GM18519 (cell line): ENCODE measurements at regions not wholly inside any gene's neighbourhood (a gene's known extent, or its start where the extent isn't known, plus 50 kb on each side); places are given as distances from the start of the nearest gene placed in this dataset.
"Not testable (repeated sequence)": the region's sequence is repeated elsewhere in the genome, so short reads cannot be mapped to it uniquely, and the experiment has no call there.

ENCODE experiments used
- ATAC-seq: cut with Tn5 transposase; IDR thresholded peaks from one replicate; pipeline ENCODE4 v1.9.1; 2021; ENCODE audit warnings: mild to moderate bottlenecking, moderate library complexity; ENCODE audit not compliant: unreplicated experiment, low FRiP score

- ATAC-seq, result no peak
These were observed 177.3 kb downstream of the KLF13 start for GRCh38 chr15:31503758-31504461.

GRCh38 chr15:31504462-31504839, 177.8 kb downstream of the KLF13 start:
- ATAC-seq, result no peak

DNA sequence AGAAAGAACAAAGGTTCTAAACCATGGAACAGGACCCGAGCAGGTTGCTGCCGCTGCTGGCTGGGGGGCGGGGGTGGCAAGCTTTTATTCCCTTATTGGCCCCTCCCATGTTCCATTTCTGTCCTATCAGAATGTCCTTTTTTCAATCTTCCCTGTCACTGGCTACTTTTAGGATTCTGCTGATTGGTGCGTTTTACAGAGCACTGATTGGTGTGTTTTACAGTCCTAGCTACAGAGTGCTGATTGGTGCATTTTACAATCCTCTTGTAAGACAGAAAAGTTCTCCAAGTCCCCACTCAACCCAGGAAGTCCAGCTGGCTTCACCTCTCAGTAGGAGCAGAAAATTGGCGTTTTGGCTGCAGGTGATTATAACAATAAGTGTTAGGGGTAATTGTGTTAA, 180.9 kb downstream of the KLF13 start:
- not testable (repeated sequence) for ATAC-seq

GRCh38 chr15:31508656-31509055, 182.0 kb downstream of the KLF13 start:
- ATAC-seq, result no peak

DNA sequence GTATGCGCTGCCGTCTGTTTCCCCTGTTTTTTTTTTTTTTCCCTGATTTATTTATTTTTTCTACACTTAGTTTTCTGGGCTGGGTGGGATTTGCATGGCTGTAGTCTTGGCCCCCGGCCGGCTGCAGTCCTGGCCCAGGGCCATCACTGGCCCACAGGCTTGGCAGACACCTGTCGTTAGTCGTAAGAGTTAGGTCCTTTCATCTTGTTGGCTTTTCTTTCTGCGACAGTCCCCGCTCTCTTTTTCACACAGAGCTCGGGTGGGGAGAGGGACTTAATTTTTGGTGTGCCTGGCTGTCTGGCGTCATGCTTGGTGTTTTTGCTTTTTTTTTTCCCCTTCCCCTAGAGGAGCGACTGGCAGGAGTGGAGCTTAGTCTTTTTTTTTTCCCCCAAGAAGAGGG, 183.4 kb downstream of the KLF13 start:
- no peak for ATAC-seq

DNA sequence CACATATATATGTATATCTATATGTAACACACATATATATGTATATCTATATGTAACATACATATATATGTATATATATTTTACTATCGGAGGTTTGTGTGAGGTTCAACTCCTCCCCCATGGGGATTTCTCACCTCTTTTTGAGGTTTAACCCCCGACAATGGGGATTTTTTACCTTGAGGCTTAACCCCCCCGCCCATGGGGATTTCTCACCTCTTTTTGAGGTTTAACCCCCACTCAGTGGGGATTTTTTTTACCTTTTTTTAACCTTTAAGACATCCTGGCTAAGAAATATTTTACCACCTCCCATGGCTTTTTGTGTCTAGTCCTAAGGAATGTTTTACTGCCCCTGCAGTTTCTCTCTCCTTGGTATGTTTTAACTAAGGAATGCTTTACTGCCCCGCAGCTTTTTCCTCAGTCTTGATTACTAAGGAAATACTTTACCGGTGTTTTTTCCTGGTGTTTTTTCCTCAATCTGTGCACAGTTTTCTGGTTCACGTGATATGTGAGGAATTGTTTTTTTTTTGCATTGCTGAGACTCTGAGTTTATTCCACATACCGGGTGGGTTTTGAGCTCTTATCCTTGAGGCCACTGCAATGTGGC, 185.2 kb downstream of the KLF13 start:
- ATAC-seq, result no peak

DNA sequence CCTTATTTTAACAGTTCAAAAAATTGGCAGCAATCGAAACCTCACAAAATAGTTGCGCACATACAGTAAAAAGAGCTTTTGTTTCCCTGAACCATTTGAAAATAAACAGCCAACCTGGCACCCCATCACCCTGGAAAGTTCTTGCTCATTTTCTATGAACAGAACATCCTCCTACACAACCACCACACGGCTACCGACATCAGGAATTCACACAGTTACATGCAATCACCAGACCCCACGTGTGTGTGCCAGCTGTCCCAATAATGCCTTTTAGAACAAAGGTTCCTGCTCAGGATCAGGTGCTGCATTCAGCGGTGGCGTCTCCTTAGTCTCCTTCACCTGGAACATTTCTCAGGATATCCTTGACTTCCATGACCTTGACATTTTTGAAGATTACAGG, 186.5 kb downstream of the KLF13 start:
- ATAC-seq, result no peak

DNA sequence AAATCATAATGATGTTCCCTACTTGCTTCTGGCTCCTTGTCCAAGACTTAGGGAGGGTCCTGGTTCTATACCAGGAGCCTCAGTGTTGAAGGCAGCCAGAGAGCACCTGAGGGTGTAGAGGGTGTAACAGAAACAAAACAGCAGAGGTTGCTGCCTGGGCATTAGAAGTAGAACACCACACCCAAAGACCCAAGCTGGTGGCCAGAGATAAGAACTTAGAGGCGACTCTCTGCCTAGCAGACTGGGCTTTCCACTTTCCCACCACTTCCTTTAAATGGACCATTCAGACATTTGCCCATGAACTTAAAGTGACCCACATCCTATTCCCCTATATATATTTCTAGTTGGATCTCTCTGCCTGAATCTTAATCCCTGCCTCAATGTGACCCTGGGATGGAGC, 189.8 kb downstream of the KLF13 start:
- no peak for ATAC-seq

GRCh38 chr15:31516874-31517273, 190.2 kb downstream of the KLF13 start:
- no peak for ATAC-seq

DNA sequence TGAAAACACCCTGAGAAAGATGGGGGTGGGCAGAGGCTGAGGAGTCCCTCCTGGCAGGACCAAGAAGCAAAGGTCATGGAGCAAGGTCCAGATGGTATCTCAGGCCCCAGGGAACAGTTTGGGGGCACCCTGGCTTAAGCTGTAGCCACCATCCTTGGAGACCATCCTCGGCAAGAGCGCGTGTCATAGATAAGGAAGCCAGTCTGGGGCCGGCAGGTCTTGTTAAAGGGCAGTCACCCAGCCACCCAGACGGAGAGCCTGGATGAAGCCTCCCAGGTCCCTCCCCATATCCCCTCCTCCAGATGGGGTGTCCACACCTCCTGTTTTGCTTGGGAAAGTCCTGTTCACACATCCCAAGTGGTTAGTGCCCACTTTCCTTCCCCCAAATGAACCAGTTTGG, 191.1 kb downstream of the KLF13 start:
- ATAC-seq, result no peak

GRCh38 chr15:31522028-31522427, 195.4 kb downstream of the KLF13 start:
- no peak for ATAC-seq

DNA sequence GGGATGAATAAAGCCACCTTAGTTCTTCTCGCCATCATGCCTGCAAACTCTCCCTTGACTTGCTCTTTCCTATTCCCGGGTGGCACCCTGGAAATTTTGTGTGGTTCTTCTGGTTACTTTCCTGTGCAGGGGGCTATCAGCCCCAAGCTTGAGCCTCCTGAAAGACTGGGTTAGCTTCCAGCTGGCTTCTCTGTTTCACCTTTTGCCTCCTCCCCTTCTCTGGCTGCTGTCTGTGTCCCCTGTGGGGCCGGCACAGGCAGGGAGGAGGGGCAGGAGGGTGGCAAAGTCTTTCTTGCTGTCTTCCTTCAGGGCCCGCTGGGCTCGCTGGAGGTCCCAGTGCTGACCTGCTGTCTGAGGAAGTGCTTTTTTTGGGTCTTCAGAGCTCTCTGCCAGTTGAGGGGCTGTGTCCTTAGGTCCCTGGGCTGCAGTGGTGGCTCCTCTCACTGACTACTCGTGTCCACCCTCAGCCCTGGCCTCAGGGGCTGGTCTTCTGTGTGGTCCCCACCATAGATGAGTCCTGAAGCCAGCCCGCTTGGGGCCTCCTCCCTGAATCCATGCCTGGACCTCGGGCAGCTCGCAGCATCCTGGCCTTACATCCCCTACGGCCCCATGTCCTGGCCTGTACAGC, 196.5 kb downstream of the KLF13 start:
- ATAC-seq, result no peak

DNA sequence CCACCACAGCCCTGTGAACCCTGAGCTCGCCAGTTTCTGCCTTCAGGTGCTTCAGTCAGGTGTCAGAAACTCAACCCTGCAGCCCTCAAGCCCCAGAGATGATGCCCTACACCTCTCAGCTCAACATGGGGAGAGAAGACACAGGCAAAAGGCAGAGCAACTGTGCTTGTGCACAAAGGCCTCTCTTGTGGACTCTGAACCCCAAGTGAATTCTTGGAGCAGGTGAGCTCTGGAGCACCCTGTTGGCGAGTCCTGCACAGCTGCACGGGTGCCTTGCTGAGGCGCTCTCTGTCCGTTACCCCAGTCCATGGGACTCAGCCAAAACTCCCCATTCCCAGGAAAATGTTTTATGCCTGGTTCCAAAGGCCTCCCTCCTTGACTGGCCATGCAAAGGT, 197.0 kb downstream of the KLF13 start:
- ATAC-seq, result no peak

- ATAC-seq, result no peak
These were observed 198.6 kb downstream of the KLF13 start for GRCh38 chr15:31525185-31525695.

DNA sequence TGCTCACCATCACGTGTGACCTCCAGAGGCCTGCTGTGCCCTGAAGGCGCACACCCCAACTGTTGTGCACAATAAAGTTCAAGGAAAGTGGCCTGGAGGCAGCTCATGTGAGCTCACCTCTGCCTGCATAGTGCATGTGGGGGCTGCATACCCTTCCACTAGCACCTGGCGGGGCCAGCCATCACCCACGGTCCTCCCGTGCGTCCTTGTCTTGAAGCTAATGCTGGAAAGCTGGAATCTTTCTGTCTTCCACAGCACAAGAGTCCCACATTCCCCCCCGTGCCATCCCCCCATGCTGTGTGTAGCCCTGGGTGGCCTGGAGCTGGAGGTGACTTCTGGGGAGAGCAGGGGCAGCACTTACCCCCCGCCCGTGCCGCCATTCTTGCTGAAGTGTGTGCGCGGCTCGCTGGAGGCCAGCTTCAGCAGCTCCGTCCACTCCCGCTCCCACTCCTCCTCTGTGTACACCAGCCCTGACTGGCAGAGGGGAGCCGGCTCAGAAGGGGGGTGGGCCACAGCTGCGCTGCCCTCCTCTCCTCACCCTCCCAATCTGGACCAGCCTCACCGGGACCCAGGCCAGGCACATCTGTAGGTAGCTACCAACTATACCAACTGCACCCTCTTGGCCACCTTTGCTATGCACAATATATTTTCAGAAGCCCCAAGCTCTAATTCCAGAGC, 199.5 kb downstream of the KLF13 start:
- ATAC-seq, result no peak

DNA sequence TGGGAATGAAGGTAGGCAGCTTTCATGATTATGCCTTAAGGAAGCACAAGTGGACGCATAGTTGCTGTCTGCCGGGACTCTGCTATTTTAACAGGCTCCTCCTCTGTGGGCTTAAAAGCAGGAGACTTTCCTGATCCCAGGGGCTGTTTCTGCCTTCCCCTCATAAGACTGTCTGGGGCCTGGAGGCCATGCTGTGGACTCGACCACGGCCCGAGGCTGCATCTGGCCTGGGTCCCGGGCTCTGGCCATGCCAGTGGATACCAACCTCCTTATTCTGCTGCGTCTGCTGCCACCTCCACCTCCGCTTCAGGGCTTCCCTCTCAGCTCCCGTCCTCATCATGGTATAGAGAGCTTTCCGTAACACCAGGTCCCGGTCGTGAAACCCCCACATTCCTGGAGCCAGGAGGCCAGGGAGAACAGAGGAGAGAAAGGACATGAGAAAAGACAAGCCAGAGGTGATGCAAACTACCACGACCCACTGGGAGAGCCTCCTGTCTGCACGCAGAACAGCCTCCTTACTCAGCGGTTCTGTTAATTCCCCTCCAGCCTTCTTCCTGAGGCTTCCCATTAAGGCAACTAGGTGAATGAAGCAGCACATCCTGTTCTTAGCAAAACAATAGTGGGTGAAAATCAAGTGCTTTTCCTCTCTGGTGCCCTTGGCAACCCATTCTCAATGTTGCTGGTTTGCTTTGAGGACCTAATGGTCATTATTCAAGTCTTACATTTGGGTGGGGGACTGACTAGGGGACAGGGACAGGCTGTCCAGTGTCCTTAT, 200.5 kb downstream of the KLF13 start:
- no peak for ATAC-seq

GRCh38 chr15:31528846-31529245, 202.2 kb downstream of the KLF13 start:
- no peak for ATAC-seq

DNA sequence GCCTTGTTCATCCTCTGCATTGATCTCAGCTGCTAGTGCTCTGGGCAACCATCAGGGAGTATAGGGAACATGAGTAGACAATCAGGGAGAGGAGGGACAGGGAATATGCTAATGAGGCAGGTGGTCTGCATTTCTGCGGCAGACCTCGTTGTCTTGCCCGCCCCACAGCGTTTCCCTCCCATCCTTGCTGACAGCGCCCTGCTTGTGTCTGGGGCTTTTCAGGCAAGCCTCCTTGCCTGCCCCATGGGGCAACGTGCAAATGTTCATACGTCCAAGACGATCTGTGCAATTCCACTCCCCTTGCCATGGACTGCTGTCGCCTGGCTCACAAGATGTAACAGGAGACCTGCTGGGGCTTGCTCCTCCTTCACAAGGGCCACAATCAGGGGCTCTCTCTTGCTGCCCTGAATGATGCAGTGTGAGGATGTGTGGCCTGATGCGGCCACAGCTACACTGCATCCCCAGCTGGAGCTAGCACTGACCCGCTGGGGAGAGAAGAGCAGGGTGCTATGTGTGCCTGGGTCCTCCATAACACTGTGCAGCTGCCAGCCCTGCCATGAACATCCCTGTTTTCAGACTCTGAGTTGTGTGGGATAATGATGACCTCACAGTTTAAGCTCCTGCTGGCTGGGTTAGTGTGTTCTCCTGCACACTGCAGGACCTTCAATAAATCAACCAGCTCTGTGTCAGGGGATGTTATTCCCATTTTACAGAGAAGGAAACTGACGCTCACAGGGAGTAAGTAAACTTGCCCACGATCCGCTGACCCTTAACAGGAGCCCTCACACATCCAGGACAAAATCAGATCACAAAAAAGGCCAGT, 211.3 kb downstream of the KLF13 start:
- no peak for ATAC-seq

DNA sequence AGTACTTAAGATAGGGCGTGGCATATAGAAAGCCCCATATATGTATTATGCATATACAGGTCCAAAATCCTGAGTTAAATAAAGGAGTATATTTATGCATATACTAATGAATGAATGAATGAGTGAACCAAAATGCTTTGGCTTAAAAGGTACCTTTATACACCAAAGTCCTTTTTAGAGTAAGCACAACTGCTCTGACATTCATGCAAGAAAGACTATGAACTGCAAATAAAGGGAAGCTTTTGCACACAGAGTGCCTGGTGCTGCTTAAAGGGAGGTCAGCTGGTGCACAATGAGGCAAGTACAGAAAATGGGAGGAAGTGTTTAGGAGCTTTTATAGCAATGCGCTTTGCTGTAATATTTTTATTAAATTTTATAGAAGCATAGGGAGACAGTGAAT, 214.0 kb downstream of the KLF13 start:
- ATAC-seq, result no peak

DNA sequence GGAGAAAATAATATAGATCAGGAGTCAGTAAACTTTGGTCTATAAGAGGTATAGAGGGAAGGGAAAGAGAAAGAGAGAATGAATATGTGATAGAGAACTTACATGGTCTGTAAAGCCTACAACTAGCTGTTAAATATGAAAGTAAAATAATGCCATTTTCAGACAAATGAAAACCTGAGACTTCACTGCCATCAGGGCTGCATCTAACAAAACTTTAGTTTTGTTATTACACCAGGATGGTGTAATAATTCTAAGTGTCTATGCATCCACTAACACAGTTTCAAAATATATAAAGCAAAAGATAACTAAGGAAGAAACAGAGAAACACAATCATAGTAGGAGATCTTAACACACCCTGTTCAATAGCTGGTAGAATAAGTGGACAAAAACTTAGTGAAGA, 217.7 kb downstream of the KLF13 start:
- no peak for ATAC-seq
